ENCODE measurements at regions not wholly inside any gene's neighbourhood (a gene's known extent, or its start where the extent isn't known, plus 50 kb on each side); places are given as distances from the start of the nearest gene placed in this dataset.

DNA sequence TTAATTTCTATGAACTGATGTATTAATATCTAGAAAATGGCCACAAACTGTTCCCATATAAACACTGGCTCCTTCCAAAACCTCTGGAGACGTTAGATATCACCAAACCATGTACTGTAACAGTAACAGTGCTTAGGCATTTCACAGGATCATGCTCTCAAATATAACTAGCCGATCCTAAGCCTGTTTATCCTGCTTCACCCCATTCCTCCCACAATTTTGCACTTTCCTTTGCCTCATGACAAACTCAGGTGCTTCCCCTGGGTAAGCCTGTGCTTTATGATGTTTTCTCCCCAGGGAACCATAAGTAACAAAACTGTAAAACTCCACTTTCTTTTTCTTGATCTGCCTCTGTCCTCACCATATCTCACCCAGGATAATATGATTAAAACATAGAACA lies 452.3 kb downstream of the PLA2G4A start:
- TF ChIP-seq, protein P1, sequence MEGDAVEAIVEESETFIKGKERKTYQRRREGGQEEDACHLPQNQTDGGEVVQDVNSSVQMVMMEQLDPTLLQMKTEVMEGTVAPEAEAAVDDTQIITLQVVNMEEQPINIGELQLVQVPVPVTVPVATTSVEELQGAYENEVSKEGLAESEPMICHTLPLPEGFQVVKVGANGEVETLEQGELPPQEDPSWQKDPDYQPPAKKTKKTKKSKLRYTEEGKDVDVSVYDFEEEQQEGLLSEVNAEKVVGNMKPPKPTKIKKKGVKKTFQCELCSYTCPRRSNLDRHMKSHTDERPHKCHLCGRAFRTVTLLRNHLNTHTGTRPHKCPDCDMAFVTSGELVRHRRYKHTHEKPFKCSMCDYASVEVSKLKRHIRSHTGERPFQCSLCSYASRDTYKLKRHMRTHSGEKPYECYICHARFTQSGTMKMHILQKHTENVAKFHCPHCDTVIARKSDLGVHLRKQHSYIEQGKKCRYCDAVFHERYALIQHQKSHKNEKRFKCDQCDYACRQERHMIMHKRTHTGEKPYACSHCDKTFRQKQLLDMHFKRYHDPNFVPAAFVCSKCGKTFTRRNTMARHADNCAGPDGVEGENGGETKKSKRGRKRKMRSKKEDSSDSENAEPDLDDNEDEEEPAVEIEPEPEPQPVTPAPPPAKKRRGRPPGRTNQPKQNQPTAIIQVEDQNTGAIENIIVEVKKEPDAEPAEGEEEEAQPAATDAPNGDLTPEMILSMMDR (IDR thresholded peaks at IDR 0.05), result no peak
- TF ChIP-seq ZFX (IDR thresholded peaks at IDR 0.05; ENCODE audit: borderline replicate concordance), result no peak

Data from 22Rv1 (cell line).